ENCODE measurements at regions not wholly inside any gene's neighbourhood (a gene's known extent, or its start where the extent isn't known, plus 50 kb on each side); places are given as distances from the start of the nearest gene placed in this dataset.

- TF ChIP-seq POLR2AphosphoS5 (IDR thresholded peaks at IDR 0.05; ENCODE audit: low read depth, low read length) (no peak), REST (IDR thresholded peaks at IDR 0.05; ENCODE audit: insufficient read depth in 1 of 2, low read depth in 2 of 2, low read length in 2 of 2) (no peak), TAF1 (IDR thresholded peaks at IDR 0.05; ENCODE audit: borderline replicate concordance, insufficient read depth, low read length) (no peak)
Observed at GRCh38 chr6:113380591-113380990, 476.6 kb upstream of the MARCKS start.
